B cell (primary cell): ENCODE measurements at regions not wholly inside any gene's neighbourhood (a gene's known extent, or its start where the extent isn't known, plus 50 kb on each side); places are given as distances from the start of the nearest gene placed in this dataset.

Experiments
- ATAC-seq: fragments of 200-7000 bp; cut with Tn5 transposase; one replicate; pipeline ENCODE4 v1.10.0; 2021; ENCODE audit warnings: low read depth, mild to moderate bottlenecking, moderate number of reproducible peaks, moderate library complexity
- CTCF ChIA-PET: fragments of 350-600 bp; sonication (Branson Sonifier 250); formaldehyde crosslinking; loops from one replicate; lab custom pipeline; 2021; ENCODE audit warnings: antibody characterized with exemption, inconsistent platforms; lab: Charles Lee
- POLR2A ChIA-PET: fragments of 350-600 bp; sonication (Branson Sonifier 250); formaldehyde crosslinking; loops from one replicate; lab custom pipeline; 2021; ENCODE audit warnings: antibody characterized with exemption; lab: Charles Lee
- DNase-seq: peaks from one replicate; pipeline ENCODE4 v3.0.0; 2013
- H2AFZ ChIP-seq: 2 replicates; pipeline ENCODE4 v1.6.1; 2012; ENCODE audit warnings: mild to moderate bottlenecking, low read depth, low read length; ENCODE audit not compliant: insufficient read depth, poor library complexity, severe bottlenecking
- H3K27ac ChIP-seq, 2 donors: 1 replicate in 1 of 2; 2 replicates in 1 of 2; pipeline ENCODE4 v1.5.1; 2012 to 2013; ENCODE audit warnings: low read length in 2 of 2, mild to moderate bottlenecking in 2 of 2, moderate library complexity in 1 of 2
- H3K27me3 ChIP-seq, 4 experiments: fragments of 200-600 bp in 1 of 4; sonication (generic) in 1 of 4; replicated peaks in 1 of 4; 1 replicate in 2 of 4; 2 replicates in 2 of 4; pipeline versions ENCODE4 v1.6.1 to v1.7.0; 2013 to 2016; ENCODE audit warnings: low read length in 3 of 4, mild to moderate bottlenecking in 2 of 4, mixed read lengths in 1 of 4, moderate library complexity in 1 of 4; ENCODE audit not compliant: insufficient read depth in 4 of 4, control insufficient read depth in 3 of 4; ENCODE audit errors: control extremely low read depth in 1 of 4
- H3K36me3 ChIP-seq, 2 experiments: replicated peaks in 1 of 2; 1 replicate in 1 of 2; 2 replicates in 1 of 2; pipeline versions ENCODE4 v1.6.1 to v1.7.1; 2013; ENCODE audit warnings: low read length in 1 of 2; ENCODE audit not compliant: insufficient read depth in 2 of 2, control insufficient read depth in 1 of 2; ENCODE audit errors: control extremely low read depth in 1 of 2, extremely low read depth in 1 of 2
- H3K4me1 ChIP-seq, 2 donors: fragments of 200-600 bp in 1 of 2; sonication (generic) in 1 of 2; 1 replicate in 1 of 2; 2 replicates in 1 of 2; pipeline versions ENCODE4 v1.5.1 to v1.6.1; 2013 to 2017; ENCODE audit warnings: low read length in 2 of 2; ENCODE audit not compliant: control insufficient read depth in 2 of 2, insufficient read depth in 2 of 2
- H3K4me2 ChIP-seq: replicated peaks from 2 replicates; pipeline ENCODE3; 2012; ENCODE audit warnings: mild to moderate bottlenecking, low read depth, low read length; ENCODE audit not compliant: poor library complexity, severe bottlenecking
- H3K4me3 ChIP-seq, 5 experiments: fragments of 200-600 bp in 1 of 5; sonication (generic) in 1 of 5; 1 replicate in 3 of 5; 2 replicates in 2 of 5; pipeline versions ENCODE4 v1.5.1 to v1.7.0; 2011 to 2016; ENCODE audit warnings: low read length in 4 of 5, mild to moderate bottlenecking in 4 of 5, low read depth in 2 of 5, control low read depth in 1 of 5, moderate library complexity in 1 of 5; ENCODE audit not compliant: insufficient read depth in 1 of 5; ENCODE audit errors: control extremely low read depth in 1 of 5, extremely low read depth in 1 of 5
- H3K79me2 ChIP-seq: fragments of 200-600 bp; sonication (generic); one replicate; pipeline ENCODE4 v1.6.0; 2016; ENCODE audit warnings: low read length; ENCODE audit not compliant: control insufficient read depth, insufficient read depth
- H3K9ac ChIP-seq: fragments of 200-600 bp; sonication (generic); 2 replicates; pipeline ENCODE4 v1.6.1; 2017; ENCODE audit warnings: mild to moderate bottlenecking, low read length, moderate library complexity
- H3K9me3 ChIP-seq, 3 donors: one replicate each; pipeline versions ENCODE4 v1.6.1 to v1.7.1; 2013; ENCODE audit warnings: low read length in 2 of 3; ENCODE audit not compliant: control insufficient read depth in 2 of 3, insufficient read depth in 1 of 3; ENCODE audit errors: control extremely low read depth in 1 of 3
- H4K20me1 ChIP-seq: 2 replicates; pipeline ENCODE4 v1.6.0; 2012; ENCODE audit warnings: mild to moderate bottlenecking, low read length; ENCODE audit not compliant: insufficient read depth, control insufficient read depth, poor library complexity, severe bottlenecking
- H3K27ac Mint-ChIP-seq: one replicate; pipeline ENCODE4 v1.8.0; 2021; ENCODE audit warnings: mixed read lengths
- H3K27me3 Mint-ChIP-seq: one replicate; pipeline ENCODE4 v1.8.0; 2021; ENCODE audit warnings: mixed read lengths
- H3K4me1 Mint-ChIP-seq: one replicate; pipeline ENCODE4 v1.8.0; 2021; ENCODE audit warnings: mixed read lengths
- H3K4me3 Mint-ChIP-seq: one replicate; pipeline ENCODE4 v1.8.0; 2021; ENCODE audit warnings: mixed read lengths
- H3K9me3 Mint-ChIP-seq: one replicate; pipeline ENCODE4 v1.8.0; 2022; ENCODE audit warnings: mixed read lengths; ENCODE audit not compliant: insufficient read depth
- EZH2 ChIP-seq: IDR thresholded peaks from 2 replicates; pipeline ENCODE4 v1.6.1; 2012; ENCODE audit warnings: borderline replicate concordance, low read depth, mild to moderate bottlenecking, moderate library complexity, low read length; ENCODE audit not compliant: insufficient read depth, poor library complexity, severe bottlenecking
- WGBS: methylation state at CpG from one replicate; pipeline ENCODE4 v1.1.5; 2013; ENCODE audit warnings: missing lambda C conversion rate; ENCODE audit not compliant: insufficient coverage; 5-methylcytosine and 5-hydroxymethylcytosine counted together
- intact Hi-C: fragments of 100-400 bp; cut with micrococcal nuclease; formaldehyde crosslinking; loops from one replicate; pipeline ENCODE4 v1.10.0; 2022
- TF ChIP-seq, protein P1 (sequence below): fragments of 200-600 bp; IDR thresholded peaks from one replicate; pipeline ENCODE4 v1.8.0; 2022; ENCODE audit warnings: antibody characterized with exemption, mild to moderate bottlenecking

DNA sequence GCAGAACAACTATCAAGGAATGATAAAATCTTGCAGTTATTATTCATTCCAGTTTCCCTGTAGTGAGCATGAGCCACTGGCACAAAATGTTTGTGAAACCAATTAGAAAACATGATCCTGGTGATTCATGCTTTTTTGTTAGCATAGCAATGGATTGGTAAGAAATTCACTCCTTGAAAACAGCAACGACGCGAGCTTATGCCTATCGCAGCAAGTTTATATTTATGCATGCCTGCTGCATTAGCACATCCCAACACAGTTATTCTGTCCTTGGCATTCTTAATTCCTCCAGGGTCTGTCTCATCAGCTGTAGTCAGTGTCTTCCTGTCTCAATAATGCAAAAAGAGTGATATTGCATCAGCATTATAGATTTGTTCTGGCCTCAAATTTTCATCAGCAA, 975.9 kb downstream of the STIM2 start:
- Histone ChIP-seq H3K4me2 (no peak overlapping the region), H3K36me3 (no peaks in the 10 kb centered on the region), H3K27me3 (no peaks in the 10 kb centered on the region), H3K27ac (no peak overlapping the region), H3K79me2 (no peaks in the 10 kb centered on the region), H3K4me3 (no peak overlapping the region), H3K9me3 (no peaks in the 10 kb centered on the region), H3K9ac (no peak overlapping the region), H4K20me1 (no peaks in the 10 kb centered on the region), H2AFZ (no peak overlapping the region), H3K4me1 (no peaks in the 10 kb centered on the region)
- Mint-ChIP-seq H3K27ac (no peak overlapping the region), H3K4me1 (no peaks in the 10 kb centered on the region), H3K4me3 (no peak overlapping the region), H3K9me3 (peaks cover 4% of the 10 kb centered on the region), H3K27me3 (no peaks in the 10 kb centered on the region)
- ATAC-seq (no peak), DNase-seq (no peak)
- ChIA-PET POLR2A (no interaction called here), CTCF (no interaction called here)
- TF ChIP-seq EZH2: no peak
- TF ChIP-seq, protein P1, sequence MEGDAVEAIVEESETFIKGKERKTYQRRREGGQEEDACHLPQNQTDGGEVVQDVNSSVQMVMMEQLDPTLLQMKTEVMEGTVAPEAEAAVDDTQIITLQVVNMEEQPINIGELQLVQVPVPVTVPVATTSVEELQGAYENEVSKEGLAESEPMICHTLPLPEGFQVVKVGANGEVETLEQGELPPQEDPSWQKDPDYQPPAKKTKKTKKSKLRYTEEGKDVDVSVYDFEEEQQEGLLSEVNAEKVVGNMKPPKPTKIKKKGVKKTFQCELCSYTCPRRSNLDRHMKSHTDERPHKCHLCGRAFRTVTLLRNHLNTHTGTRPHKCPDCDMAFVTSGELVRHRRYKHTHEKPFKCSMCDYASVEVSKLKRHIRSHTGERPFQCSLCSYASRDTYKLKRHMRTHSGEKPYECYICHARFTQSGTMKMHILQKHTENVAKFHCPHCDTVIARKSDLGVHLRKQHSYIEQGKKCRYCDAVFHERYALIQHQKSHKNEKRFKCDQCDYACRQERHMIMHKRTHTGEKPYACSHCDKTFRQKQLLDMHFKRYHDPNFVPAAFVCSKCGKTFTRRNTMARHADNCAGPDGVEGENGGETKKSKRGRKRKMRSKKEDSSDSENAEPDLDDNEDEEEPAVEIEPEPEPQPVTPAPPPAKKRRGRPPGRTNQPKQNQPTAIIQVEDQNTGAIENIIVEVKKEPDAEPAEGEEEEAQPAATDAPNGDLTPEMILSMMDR: no peak
- intact Hi-C loops: no loop called here
- WGBS: no CpG with 5 or more reads among the region's 4 CpGs

DNA sequence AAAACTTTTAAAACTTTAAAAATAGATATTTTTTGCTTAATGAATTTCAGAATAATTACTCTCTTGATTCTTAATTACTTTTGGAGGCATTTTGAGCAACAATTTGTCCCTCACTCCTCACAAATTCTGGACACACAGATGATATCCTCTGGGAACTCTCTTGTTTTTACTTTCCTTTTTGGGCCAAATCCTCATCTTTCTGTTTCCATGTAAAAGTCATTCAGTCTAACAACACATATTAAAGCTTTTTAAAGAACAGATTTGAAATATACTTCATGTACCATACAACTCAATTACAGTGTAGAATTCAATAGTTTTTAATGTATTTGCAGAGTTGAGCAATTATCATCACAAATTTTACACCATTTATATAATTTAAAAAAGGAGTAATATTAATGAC, 983.1 kb downstream of the STIM2 start:
- H3K4me3 Mint-ChIP-seq: no peak overlapping the region
- H3K27ac Mint-ChIP-seq: no peak overlapping the region
- DNase-seq (no peak), ATAC-seq (no peak)
- Histone ChIP-seq H3K9ac (no peak overlapping the region), H3K27ac (no peak overlapping the region), H3K79me2 (no peaks in the 10 kb centered on the region), H3K9me3 (no peaks in the 10 kb centered on the region), H3K4me2 (no peak overlapping the region), H3K36me3 (no peaks in the 10 kb centered on the region), H4K20me1 (no peaks in the 10 kb centered on the region), H2AFZ (no peak overlapping the region), H3K27me3 (no peaks in the 10 kb centered on the region), H3K4me1 (no peaks in the 10 kb centered on the region), H3K4me3 (no peak overlapping the region)
- CTCF ChIA-PET: no interaction called here
- POLR2A ChIA-PET: no interaction called here
- H3K27me3 Mint-ChIP-seq: no peaks in the 10 kb centered on the region
- intact Hi-C loops: no loop called here
- no peaks in the 10 kb centered on the region for H3K4me1 Mint-ChIP-seq
- TF ChIP-seq, protein P1: no peak
- TF ChIP-seq EZH2: no peak
- peaks cover 2% of the 10 kb centered on the region for H3K9me3 Mint-ChIP-seq
